Right lobe of liver (tissue), 4 donors: ENCODE measurements at regions not wholly inside any gene's neighbourhood (a gene's known extent, or its start where the extent isn't known, plus 50 kb on each side); places are given as distances from the start of the nearest gene placed in this dataset.

Experiments used
- CTCF ChIP-seq, 4 donors: fragments of 200-600 bp in 3 of 4; fragments of 450-650 bp in 1 of 4; IDR thresholded peaks; one replicate each; pipeline versions ENCODE4 v1.5.1 to v1.8.0; 2016 to 2022; ENCODE audit warnings: antibody characterized with exemption in 4 of 4, mild to moderate bottlenecking in 2 of 4
- POLR2A ChIP-seq: fragments of 450-650 bp; IDR thresholded peaks from one replicate; pipeline ENCODE4 v1.6.1; 2017; ENCODE audit warnings: antibody characterized with exemption, mild to moderate bottlenecking
- donor health status: DM: no; HTN: no; CAD: no.
- donor health status: DM: no; HTN: no; CAD: no.
- donor health status: DM: no; HTN: yes; CAD: no.

DNA sequence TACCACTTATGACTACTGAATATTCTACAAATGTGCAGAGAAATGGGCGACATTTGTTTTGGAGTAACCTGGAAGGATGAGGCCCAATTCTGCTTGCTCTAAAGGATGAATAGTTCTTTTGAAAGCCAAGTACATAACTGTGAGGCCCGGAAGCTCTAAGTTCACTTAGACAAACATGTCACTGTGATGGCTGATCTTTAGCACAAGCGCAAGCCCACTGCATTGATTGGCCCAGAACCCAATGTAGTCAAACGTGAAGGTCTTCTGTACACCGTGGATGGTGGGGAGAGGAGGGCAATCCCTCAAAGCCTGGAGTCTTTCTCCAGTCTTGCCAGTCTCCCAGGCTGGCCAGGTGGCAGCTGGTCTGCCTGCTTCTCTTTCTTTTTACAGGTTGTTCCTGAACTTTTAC is 139.6 kb downstream of the RFC3 start:
- TF ChIP-seq CTCF (IDR thresholded peaks at IDR 0.05) (no peak), POLR2A (no peak)
